ENCODE measurements at regions not wholly inside any gene's neighbourhood (a gene's known extent, or its start where the extent isn't known, plus 50 kb on each side); places are given as distances from the start of the nearest gene placed in this dataset.
"Not testable (repeated sequence)": the region's sequence is repeated elsewhere in the genome, so short reads cannot be mapped to it uniquely, and the experiment has no call there.

DNA sequence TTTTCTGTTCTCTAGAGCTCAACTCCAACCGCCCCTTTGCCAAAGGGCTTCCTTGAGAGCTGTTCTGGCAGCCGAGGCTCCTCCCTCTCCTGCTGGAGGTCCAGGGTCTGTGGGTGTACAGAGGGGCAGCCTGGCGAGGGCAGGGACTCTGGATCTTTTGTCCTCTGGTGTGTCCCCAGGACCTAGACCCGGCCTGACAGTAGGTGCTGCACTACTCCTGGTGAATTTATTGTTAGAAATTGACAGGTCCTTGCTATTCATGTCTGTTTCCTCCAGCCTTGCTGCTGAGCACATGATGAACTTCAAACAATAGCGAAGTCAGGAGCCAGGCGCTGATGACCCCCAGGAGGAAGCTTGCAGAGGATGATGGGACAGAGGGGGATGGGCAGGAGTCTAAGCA lies 234.7 kb upstream of the SULF2 start:
- Histone ChIP-seq H3K4me1 (ENCODE audit: control insufficient read depth in 1 of 2, insufficient read depth in 1 of 2, low read depth in 1 of 2, low read length in 1 of 2) (no peaks in the 10 kb centered on the region), H3K27me3 (no peaks in the 10 kb centered on the region), H3K27ac (no peak overlapping the region), H3K36me3 (no peaks in the 10 kb centered on the region), H3K4me3 (ENCODE audit: low read depth in 1 of 2, low read length in 1 of 2) (no peak overlapping the region), H3K9me3 (no peaks in the 10 kb centered on the region)
- TF ChIP-seq, protein P1, sequence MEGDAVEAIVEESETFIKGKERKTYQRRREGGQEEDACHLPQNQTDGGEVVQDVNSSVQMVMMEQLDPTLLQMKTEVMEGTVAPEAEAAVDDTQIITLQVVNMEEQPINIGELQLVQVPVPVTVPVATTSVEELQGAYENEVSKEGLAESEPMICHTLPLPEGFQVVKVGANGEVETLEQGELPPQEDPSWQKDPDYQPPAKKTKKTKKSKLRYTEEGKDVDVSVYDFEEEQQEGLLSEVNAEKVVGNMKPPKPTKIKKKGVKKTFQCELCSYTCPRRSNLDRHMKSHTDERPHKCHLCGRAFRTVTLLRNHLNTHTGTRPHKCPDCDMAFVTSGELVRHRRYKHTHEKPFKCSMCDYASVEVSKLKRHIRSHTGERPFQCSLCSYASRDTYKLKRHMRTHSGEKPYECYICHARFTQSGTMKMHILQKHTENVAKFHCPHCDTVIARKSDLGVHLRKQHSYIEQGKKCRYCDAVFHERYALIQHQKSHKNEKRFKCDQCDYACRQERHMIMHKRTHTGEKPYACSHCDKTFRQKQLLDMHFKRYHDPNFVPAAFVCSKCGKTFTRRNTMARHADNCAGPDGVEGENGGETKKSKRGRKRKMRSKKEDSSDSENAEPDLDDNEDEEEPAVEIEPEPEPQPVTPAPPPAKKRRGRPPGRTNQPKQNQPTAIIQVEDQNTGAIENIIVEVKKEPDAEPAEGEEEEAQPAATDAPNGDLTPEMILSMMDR (IDR thresholded peaks at IDR 0.05): no peak

DNA sequence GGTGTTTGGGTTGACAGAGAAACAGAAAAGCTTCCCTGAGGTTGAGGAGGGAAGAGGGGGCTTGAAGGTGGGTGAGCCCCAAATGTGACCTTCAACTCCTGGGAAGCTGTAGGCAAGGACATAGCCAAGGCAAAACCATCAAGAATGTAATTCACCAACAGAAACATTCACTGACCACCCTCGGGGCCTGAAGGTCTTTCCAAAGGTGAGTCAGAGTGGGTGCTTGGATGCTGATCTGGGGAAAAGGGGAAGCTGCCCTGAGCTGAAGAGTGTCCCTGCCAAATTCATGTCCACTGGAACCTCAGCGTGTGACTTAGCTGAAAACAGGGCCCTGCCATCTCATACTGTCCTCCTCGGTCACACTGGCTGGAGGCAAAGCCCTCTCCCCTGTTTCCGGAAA lies 234.2 kb upstream of the SULF2 start:
- Histone ChIP-seq H3K4me3 (ENCODE audit: low read depth in 1 of 2, low read length in 1 of 2) (no peak overlapping the region), H3K27me3 (no peaks in the 10 kb centered on the region), H3K27ac (no peak overlapping the region), H3K4me1 (ENCODE audit: control insufficient read depth in 1 of 2, insufficient read depth in 1 of 2, low read depth in 1 of 2, low read length in 1 of 2) (no peaks in the 10 kb centered on the region), H3K9me3 (no peaks in the 10 kb centered on the region), H3K36me3 (no peaks in the 10 kb centered on the region)
- TF ChIP-seq, protein P1 (IDR thresholded peaks at IDR 0.05): no peak

DNA sequence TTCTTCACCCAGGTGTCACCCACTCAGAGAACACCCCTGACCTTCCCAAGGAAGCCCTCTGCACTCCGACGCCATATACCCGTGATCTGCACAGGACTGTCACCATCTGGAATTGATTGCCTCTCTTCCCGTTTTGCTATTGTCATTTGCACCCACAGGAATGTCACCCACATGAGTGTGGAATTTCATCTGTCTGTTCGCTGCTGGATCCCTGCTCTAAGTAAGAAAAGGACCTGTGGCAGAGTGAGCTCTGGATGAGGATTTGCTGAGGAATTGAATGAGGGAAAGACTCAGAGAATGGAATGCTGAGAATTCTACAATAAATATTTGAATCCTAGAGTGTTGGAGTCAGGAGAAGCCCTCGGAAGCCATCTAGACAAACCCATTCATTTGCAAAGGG lies 233.6 kb upstream of the SULF2 start:
- not testable (repeated sequence) for H3K4me1 ChIP-seq (ENCODE audit: control insufficient read depth in 1 of 2, insufficient read depth in 1 of 2, low read depth in 1 of 2, low read length in 1 of 2)

DNA sequence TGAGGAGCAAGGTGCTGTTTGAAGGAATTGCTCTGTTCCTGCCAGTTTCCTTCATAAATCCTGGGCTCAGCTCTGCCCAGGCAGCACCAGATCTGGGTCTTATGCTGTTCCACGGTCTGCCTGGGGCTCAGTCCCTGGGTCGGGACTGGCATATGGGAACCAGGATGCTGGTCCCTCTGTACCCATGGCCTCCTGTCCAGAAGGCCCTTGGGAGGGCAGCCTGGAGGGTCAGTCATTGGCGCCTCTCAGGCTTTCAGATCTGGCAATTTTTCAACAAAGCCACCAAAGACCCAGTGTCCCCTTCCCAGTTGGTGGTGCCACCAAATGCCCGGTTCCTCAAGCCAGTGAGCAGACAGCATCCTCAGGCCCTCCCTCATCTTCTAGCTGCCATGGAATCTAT lies 232.7 kb upstream of the SULF2 start:
- Histone ChIP-seq H3K27me3 (no peaks in the 10 kb centered on the region), H3K27ac (no peak overlapping the region), H3K4me1 (ENCODE audit: control insufficient read depth in 1 of 2, insufficient read depth in 1 of 2, low read depth in 1 of 2, low read length in 1 of 2) (no peaks in the 10 kb centered on the region), H3K36me3 (no peaks in the 10 kb centered on the region), H3K4me3 (ENCODE audit: low read depth in 1 of 2, low read length in 1 of 2) (no peak overlapping the region), H3K9me3 (no peaks in the 10 kb centered on the region)
- TF ChIP-seq, protein P1 (IDR thresholded peaks at IDR 0.05): no peak

More for the DNA sequence above, 233.6 kb upstream of the SULF2 start:
- H3K27ac ChIP-seq; H3K36me3 ChIP-seq; H3K9me3 ChIP-seq; H3K4me3 ChIP-seq (ENCODE audit: low read depth in 1 of 2, low read length in 1 of 2); H3K27me3 ChIP-seq: not testable (repeated sequence)

DNA sequence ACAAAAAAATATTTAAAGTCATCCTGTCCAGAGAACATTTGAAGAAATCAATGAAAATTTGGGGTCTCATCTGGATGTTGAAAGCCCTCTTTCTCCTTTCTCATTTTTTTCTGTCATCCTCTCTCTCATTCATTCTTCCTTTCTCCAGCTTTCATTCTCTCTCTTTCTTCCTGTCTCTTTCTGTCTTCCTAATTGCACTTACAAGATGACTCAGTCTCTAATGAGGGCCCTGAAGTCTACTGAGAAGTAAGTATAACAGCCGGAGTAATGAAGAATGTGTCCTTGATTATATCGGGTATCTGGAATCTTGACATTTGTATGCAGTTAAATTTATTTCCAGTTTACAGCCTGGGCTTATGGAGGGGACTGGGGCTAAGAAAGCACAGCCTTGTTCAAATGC lies 232.2 kb upstream of the SULF2 start:
- H3K36me3 ChIP-seq: no peaks in the 10 kb centered on the region
- H3K4me1 ChIP-seq (ENCODE audit: control insufficient read depth in 1 of 2, insufficient read depth in 1 of 2, low read depth in 1 of 2, low read length in 1 of 2): no peaks in the 10 kb centered on the region
- H3K27me3 ChIP-seq: no peaks in the 10 kb centered on the region
- TF ChIP-seq, protein P1 (IDR thresholded peaks at IDR 0.05): no peak
- no peak overlapping the region for H3K4me3 ChIP-seq (ENCODE audit: low read depth in 1 of 2, low read length in 1 of 2)
- no peaks in the 10 kb centered on the region for H3K9me3 ChIP-seq
- H3K27ac ChIP-seq: no peak overlapping the region

DNA sequence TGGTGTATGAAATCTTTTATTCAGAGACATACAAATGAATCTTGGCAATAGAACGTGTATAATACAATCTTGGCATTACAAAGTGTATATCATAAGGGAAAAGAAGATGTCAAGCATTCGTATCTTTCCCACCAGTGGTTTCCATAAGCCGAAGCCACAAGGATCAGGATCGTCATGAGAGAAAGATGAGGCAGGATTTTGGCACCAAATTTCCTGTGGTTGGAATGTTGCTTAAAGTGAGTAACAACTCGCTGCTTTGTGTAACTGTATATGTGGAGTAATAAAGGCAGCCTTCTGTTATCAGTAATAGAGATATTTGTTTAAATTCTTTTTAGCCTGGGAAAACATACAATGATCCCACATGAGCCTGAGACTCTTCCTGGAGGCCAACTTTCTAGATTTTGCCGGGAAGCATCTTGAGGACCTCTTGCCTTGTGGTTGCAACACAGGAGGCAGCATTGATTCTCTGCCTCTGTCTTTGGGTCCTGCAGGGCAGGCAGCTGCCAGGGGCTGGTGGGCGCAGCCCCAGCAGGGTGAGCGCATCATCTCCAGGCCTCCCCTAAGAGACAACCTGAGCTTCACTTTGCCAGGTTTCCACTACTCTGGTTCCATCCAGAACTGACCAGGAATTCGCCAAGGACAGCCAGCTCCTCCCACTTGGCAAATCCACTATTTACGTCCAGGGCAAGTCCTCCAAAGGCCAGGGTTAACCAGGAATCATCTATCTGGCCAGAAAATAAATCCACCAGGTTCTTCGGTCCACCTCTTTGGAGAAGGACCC lies 230.9 kb upstream of the SULF2 start:
- no peak overlapping the region for H3K27ac ChIP-seq
- H3K27me3 ChIP-seq: no peaks in the 10 kb centered on the region
- no peaks in the 10 kb centered on the region for H3K36me3 ChIP-seq
- TF ChIP-seq, protein P1 (IDR thresholded peaks at IDR 0.05): no peak
- H3K4me3 ChIP-seq (ENCODE audit: low read depth in 1 of 2, low read length in 1 of 2): no peak overlapping the region
- no peaks in the 10 kb centered on the region for H3K4me1 ChIP-seq (ENCODE audit: control insufficient read depth in 1 of 2, insufficient read depth in 1 of 2, low read depth in 1 of 2, low read length in 1 of 2)
- H3K9me3 ChIP-seq: no peaks in the 10 kb centered on the region
